GM04503 (cell line): ENCODE measurements at regions not wholly inside any gene's neighbourhood (a gene's known extent, or its start where the extent isn't known, plus 50 kb on each side); places are given as distances from the start of the nearest gene placed in this dataset.

ENCODE experiments used
- DNase-seq: peaks from one replicate; pipeline ENCODE4 v3.0.0-alpha.2; 2012; ENCODE audit warnings: low read depth

- DNase-seq = no peak
Observed at GRCh38 chr11:76298255-76298654, 82.7 kb downstream of the THAP12 start.

- DNase-seq = no peak
Observed at GRCh38 chr11:76296731-76297542, 84.0 kb downstream of the THAP12 start.

- no peak for DNase-seq
Observed at GRCh38 chr11:76293189-76293631, 86.9 kb upstream of the WNT11 start.

GRCh38 chr11:76292583-76293188 lies 86.4 kb upstream of the WNT11 start:
- DNase-seq = no peak

GRCh38 chr11:76291576-76292526 lies 85.5 kb upstream of the WNT11 start:
- no peak for DNase-seq

- no peak for DNase-seq
Observed at GRCh38 chr11:76288166-76288980, 82.1 kb upstream of the WNT11 start.

GRCh38 chr11:76287227-76287626 lies 80.9 kb upstream of the WNT11 start:
- DNase-seq = no peak

GRCh38 chr11:76285397-76286104 lies 79.2 kb upstream of the WNT11 start:
- no peak for DNase-seq

- DNase-seq = no peak
Observed at GRCh38 chr11:76284161-76284560, 77.9 kb upstream of the WNT11 start.

- DNase-seq = no peak
Observed at GRCh38 chr11:76282811-76283595, 76.7 kb upstream of the WNT11 start.

- DNase-seq = no peak
Observed at GRCh38 chr11:76282172-76282571, 75.9 kb upstream of the WNT11 start.

GRCh38 chr11:76281558-76281906 lies 75.2 kb upstream of the WNT11 start:
- DNase-seq = no peak

- no peak for DNase-seq
Observed at GRCh38 chr11:76280882-76281557, 74.7 kb upstream of the WNT11 start.

- no peak for DNase-seq
Observed at GRCh38 chr11:76280151-76280881, 74.0 kb upstream of the WNT11 start.

- DNase-seq = no peak
Observed at GRCh38 chr11:76279646-76280045, 73.3 kb upstream of the WNT11 start.

- DNase-seq = no peak
Observed at GRCh38 chr11:76279038-76279437, 72.7 kb upstream of the WNT11 start.

- no peak for DNase-seq
Observed at GRCh38 chr11:76278526-76278925, 72.2 kb upstream of the WNT11 start.

GRCh38 chr11:76277298-76278175 lies 71.2 kb upstream of the WNT11 start:
- DNase-seq = no peak
